Thymus (tissue), 11 donors: ENCODE measurements at regions not wholly inside any gene's neighbourhood (a gene's known extent, or its start where the extent isn't known, plus 50 kb on each side); places are given as distances from the start of the nearest gene placed in this dataset.

Source experiments
- DNase-seq, 9 donors: peaks; one replicate each; pipeline ENCODE4 v3.0.0-alpha.2; 2013; ENCODE audit warnings: low spot score in 9 of 9, low read depth in 6 of 9, missing footprints in 1 of 9
- H3K27ac ChIP-seq, 2 donors: one replicate each; pipeline ENCODE4 v1.5.1; 2013; ENCODE audit warnings: control low read depth in 1 of 2, low read depth in 1 of 2, low read length in 1 of 2, mild to moderate bottlenecking in 1 of 2, moderate library complexity in 1 of 2
- H3K27me3 ChIP-seq, 2 donors: one replicate each; pipeline ENCODE4 v1.5.1; 2013; ENCODE audit warnings: low read length in 1 of 2; ENCODE audit not compliant: control insufficient read depth in 2 of 2, insufficient read depth in 1 of 2
- H3K36me3 ChIP-seq, 2 donors: one replicate each; pipeline ENCODE4 v1.5.1; 2013; ENCODE audit warnings: low read length in 1 of 2, mild to moderate bottlenecking in 1 of 2, moderate library complexity in 1 of 2; ENCODE audit not compliant: control insufficient read depth in 2 of 2, insufficient read depth in 2 of 2
- H3K4me1 ChIP-seq, 2 donors: one replicate each; pipeline ENCODE4 v1.5.1; 2013; ENCODE audit warnings: low read length in 2 of 2; ENCODE audit not compliant: control insufficient read depth in 2 of 2, insufficient read depth in 2 of 2
- H3K4me3 ChIP-seq, 2 donors: one replicate each; pipeline ENCODE4 v1.5.1; 2013; ENCODE audit warnings: low read length in 2 of 2, control low read depth in 1 of 2, mild to moderate bottlenecking in 1 of 2
- H3K9me3 ChIP-seq, 2 donors: one replicate each; pipeline ENCODE4 v1.5.1; 2013; ENCODE audit warnings: low read length in 1 of 2, mild to moderate bottlenecking in 1 of 2; ENCODE audit not compliant: control insufficient read depth in 2 of 2, insufficient read depth in 1 of 2
- WGBS: extraction: QIAGEN DNeasy Blood & Tissue Kit; methylation state at CpG from one replicate; pipeline ENCODE4 v1.1.7; 2013; 5-methylcytosine and 5-hydroxymethylcytosine counted together
- donor health status: healthy.

DNA sequence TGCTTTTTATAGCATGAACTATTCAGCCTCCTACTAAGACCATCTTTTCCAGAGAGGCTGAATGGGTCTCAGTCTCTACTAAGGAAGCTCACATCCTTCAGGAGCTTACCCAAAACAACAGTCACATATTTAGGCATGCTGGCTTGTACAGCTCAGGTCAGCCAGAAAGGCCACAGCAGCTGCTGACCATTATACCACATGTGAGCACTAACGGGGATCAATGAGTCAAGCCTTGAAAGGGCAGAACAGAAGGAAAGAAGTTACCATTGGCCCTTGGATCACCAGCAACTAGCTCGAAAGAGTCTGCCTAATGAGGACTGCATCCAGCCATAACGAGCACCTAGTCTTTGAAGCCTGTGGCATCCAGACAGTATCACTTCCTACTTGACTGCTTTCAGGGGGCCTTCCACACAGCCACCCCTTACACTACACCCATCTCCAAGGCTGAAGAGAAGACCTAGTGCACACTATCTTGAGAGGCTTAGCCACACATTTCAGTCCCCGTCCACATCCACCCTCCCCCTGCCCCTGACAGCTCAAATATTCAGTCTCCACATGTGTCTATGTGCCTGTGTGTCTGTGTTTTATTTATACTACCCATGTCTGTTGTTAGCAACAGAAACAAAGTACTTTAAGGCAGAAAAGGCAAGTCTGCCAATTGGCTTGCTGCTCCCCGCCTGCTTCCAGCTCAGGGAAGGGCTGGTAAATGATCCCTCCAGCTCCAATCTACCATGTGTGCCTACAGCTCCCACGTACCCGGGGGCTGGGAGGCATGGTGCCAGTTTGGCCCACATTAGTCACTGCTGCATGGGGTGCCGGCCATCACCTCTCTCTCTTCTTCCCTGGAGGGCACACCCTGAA, 95.5 kb downstream of the RPL27A start:
- WGBS: 86% methylated on average over 8 of the region's 8 CpGs
- Histone ChIP-seq H3K4me1 (peaks cover 0 to 10% of the 10 kb centered on the region in 2 donors), H3K27me3 (no peaks in the 10 kb centered on the region), H3K36me3 (no peaks in the 10 kb centered on the region), H3K27ac (peak overlapping the region in 1 of 2 donors; percentile 22), H3K4me3 (no peak overlapping the region), H3K9me3 (no peaks in the 10 kb centered on the region)
- no peak for DNase-seq

DNA sequence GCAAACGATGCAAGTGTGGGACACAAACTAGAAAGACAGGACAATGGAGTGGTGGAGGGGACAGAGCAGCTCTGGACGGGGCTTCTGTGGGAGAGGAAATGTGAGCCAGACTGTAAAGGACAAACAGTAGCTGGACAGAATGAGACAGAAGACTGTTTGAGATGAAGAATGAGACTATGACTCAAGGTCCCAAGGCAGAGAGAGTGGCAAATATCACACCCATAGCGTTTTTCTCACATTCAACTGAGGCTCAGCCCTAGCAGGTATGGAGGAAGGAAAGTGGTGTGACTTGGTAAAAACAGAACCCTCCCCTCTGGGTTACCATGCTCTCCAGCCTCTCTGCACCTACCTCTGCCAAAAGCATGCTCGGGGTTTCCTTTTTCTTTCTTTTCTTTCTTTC, 96.5 kb downstream of the RPL27A start:
- Histone ChIP-seq H3K27me3 (no peaks in the 10 kb centered on the region), H3K36me3 (no peaks in the 10 kb centered on the region), H3K9me3 (no peaks in the 10 kb centered on the region), H3K4me1 (peaks cover 0 to 10% of the 10 kb centered on the region in 2 donors), H3K27ac (no peak overlapping the region), H3K4me3 (no peak overlapping the region)
- WGBS: 66% methylated on average over 4 of the region's 4 CpGs
- no peak for DNase-seq

DNA sequence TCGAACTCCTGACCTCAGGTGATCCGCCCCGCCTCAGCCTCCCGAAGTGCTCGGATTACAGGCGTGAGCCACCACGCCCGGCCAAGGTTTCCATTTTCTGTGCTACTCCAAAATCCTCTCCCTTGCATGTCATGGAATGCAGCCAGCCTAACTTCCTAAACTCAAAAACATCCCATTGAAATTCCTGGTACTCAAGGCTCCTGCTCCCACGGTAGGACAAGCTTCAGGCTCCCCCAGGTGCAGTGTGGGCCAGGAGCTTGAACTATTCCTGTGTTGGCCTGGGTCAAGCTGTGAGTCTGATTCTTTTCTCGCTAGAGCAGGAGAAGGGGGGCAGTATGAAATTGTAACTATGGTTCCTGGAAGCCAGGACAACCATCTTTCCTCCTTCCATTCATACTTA, 97.1 kb downstream of the RPL27A start:
- Histone ChIP-seq H3K4me1 (peaks cover 0 to 6% of the 10 kb centered on the region in 2 donors), H3K36me3 (no peaks in the 10 kb centered on the region), H3K9me3 (no peaks in the 10 kb centered on the region), H3K27me3 (no peaks in the 10 kb centered on the region), H3K27ac (no peak overlapping the region), H3K4me3 (no peak overlapping the region)
- no peak for DNase-seq
- WGBS: 96% methylated on average over 10 of the region's 10 CpGs

DNA sequence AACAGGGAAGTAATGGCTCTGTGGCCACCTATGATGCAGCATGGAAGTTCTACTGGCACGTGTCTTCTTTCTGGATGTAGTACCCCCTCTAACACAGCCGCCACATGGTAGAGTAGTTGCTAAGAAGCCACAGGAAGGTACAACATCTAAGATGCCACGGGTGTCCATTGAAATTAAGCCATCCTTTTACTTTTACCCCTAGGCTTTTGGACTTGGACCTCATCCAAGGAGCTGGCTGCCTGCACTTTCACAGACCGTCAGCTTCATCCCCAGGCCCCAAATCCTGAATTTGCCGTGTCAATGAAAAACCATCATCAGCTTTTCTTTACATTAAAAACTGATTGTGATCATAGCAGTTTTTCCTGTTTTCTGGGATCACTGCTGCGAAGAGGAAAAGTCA, 102.4 kb downstream of the RPL27A start:
- Histone ChIP-seq H3K4me3 (no peak overlapping the region), H3K4me1 (no peaks in the 10 kb centered on the region), H3K36me3 (no peaks in the 10 kb centered on the region), H3K27ac (no peak overlapping the region), H3K27me3 (no peaks in the 10 kb centered on the region), H3K9me3 (no peaks in the 10 kb centered on the region)
- 91% methylated on average over 6 of the region's 6 CpGs for WGBS
- no peak for DNase-seq

DNA sequence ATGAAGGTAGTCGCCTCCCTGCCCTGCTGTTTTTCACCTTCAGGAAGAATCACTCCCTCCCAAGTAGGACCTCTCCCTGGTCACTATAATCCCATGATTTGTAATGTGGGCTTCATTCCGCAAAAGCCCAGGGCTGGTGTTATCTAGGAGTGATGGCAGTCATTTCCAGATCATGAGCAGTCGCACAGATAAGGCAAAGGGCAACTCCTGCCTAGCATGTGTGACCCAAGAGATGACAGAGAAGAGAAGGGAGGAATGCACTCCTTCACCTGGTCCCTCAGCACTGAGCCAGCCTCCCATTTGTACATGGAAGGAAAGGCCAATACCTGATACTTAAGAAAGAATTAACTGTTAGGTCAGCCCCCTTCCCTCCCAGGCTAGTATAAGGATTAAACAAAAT, 102.9 kb downstream of the RPL27A start:
- no peaks in the 10 kb centered on the region for H3K36me3 ChIP-seq
- H3K4me3 ChIP-seq: no peak overlapping the region
- no peaks in the 10 kb centered on the region for H3K27me3 ChIP-seq
- DNase-seq: no peak
- H3K27ac ChIP-seq: no peak overlapping the region
- 96% methylated on average over 3 of the region's 3 CpGs for WGBS
- peaks cover 0 to 4% of the 10 kb centered on the region in 2 donors for H3K4me1 ChIP-seq
- no peaks in the 10 kb centered on the region for H3K9me3 ChIP-seq

DNA sequence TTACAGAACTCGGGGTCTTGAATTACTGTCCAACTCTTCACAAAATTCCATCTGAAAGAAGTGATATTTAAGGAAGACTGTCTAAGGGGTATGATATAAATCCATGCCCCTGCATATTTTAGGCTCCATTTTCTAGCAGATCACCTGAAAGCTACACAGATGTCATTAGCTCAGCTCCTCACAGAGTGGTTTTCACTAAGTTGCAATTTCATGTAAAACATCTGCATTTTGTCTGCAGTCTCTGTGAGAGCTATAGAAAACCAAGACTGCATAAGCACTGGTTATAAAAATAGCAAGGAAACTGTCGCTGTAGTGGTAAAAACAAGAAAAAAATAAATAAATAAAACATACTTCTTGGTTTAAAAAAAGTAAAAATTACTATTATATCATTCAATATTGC, 103.4 kb downstream of the RPL27A start:
- WGBS: 97% methylated on average over 2 of the region's 2 CpGs
- no peaks in the 10 kb centered on the region for H3K36me3 ChIP-seq
- H3K27ac ChIP-seq: no peak overlapping the region
- no peaks in the 10 kb centered on the region for H3K27me3 ChIP-seq
- H3K4me3 ChIP-seq: no peak overlapping the region
- no peak for DNase-seq
- H3K4me1 ChIP-seq: peaks cover 0 to 4% of the 10 kb centered on the region in 2 donors
- no peaks in the 10 kb centered on the region for H3K9me3 ChIP-seq

DNA sequence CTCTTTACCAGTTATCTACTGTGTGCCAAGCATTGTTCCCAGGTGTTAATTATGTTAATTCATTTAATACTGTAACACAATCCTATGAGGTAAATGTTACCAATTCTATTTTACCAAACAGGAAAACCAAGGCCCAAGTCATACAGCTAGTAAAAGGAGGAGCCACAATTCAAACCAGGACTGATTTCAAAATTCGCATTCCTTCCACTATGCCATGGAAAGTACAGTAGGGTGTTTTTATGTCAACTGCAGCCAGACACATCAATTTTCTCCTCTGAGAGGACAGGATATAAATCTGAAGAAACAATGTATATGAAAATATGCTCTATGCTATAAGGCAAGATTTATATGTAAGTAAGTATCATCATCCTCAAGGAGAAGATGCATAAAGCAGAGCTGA, 104.3 kb downstream of the RPL27A start:
- H3K4me1 ChIP-seq: peaks cover 0 to 4% of the 10 kb centered on the region in 2 donors
- no peak for DNase-seq
- H3K9me3 ChIP-seq: no peaks in the 10 kb centered on the region
- no peaks in the 10 kb centered on the region for H3K27me3 ChIP-seq
- H3K27ac ChIP-seq: no peak overlapping the region
- no peaks in the 10 kb centered on the region for H3K36me3 ChIP-seq
- WGBS: 98% methylated on average over 1 of the region's 1 CpG
- H3K4me3 ChIP-seq: no peak overlapping the region

DNA sequence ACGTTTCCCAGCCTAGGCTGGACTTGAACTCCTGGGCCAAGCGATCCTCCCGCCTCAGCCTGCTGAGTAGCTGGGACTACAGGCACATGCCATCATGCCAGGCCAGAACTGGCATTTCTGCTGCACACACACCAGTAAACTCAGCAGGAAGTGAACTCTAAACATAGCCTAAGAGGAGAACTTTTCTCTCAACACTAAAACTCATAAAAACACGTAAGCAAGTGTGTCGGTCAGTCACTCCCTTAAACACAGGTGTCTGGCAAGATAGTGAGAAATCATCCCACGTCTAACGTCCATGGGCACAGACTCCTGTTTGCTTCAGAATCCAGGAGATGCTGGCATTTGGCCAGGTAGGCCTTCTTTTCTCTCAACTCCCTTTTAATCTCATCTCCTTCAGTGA, 104.8 kb downstream of the RPL27A start:
- WGBS: 80% methylated on average over 7 of the region's 7 CpGs
- Histone ChIP-seq H3K4me1 (peaks cover 0 to 4% of the 10 kb centered on the region in 2 donors), H3K4me3 (no peak overlapping the region), H3K36me3 (no peaks in the 10 kb centered on the region), H3K27ac (no peak overlapping the region), H3K27me3 (no peaks in the 10 kb centered on the region), H3K9me3 (no peaks in the 10 kb centered on the region)
- no peak for DNase-seq

DNA sequence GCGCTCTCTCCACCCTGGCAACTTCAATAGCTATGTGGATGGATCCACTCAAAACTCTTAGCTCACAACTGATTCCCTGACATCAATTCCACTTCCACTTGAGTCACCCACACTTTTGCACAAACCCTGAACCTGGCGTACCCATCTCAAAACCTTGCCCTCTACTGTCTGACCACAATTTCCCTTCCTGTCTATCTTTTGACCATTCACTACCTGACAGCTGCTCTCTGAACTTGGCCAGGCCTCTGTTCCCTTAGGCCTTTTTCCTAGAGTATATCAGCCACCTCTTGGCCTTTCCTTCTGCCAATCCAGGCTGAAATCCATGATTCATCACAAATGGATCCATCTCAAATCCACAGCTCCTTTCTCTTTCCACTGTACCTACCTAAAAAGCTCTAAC, 106.0 kb downstream of the RPL27A start:
- no peaks in the 10 kb centered on the region for H3K36me3 ChIP-seq
- 91% methylated on average over 2 of the region's 2 CpGs for WGBS

More for the DNA sequence above, 106.0 kb downstream of the RPL27A start:
- DNase-seq: no peak
- no peaks in the 10 kb centered on the region for H3K27me3 ChIP-seq
- H3K4me3 ChIP-seq: no peak overlapping the region
- no peaks in the 10 kb centered on the region for H3K9me3 ChIP-seq
- no peak overlapping the region for H3K27ac ChIP-seq
- peaks cover 0 to 4% of the 10 kb centered on the region in 2 donors for H3K4me1 ChIP-seq
